Endothelial cell of umbilical vein (primary cell): ENCODE measurements at regions not wholly inside any gene's neighbourhood (a gene's known extent, or its start where the extent isn't known, plus 50 kb on each side); places are given as distances from the start of the nearest gene placed in this dataset.

Experiments
- BruUV-seq: library from RNA; stranded (reverse); fragments of 400-500 nt; replicated peaks from 2 replicates; lab custom pipeline; 2021; lab: Mats Ljungman, UMichigan
- CTCF ChIA-PET: fragments of 300-600, 350-600 bp; sonication (Branson Sonifier 250); formaldehyde crosslinking; loops from one replicate; lab custom pipeline; 2021; ENCODE audit warnings: antibody characterized with exemption, inconsistent platforms; lab: Charles Lee
- POLR2A ChIA-PET: fragments of 300-600, 350-600 bp; sonication (Branson Sonifier 250); formaldehyde crosslinking; loops from one replicate; lab custom pipeline; 2021; ENCODE audit warnings: antibody characterized with exemption, inconsistent platforms; lab: Charles Lee
- DNase-seq: peaks from one replicate; pipeline ENCODE4 v3.0.0-alpha.2; 2011; ENCODE audit warnings: low read depth, low spot score
- FAIRE-seq: peaks from 2 replicates; lab custom pipeline; 2011; peaks lifted over from hg19 to GRCh38; lab: Jason Lieb, UNC
- H2AFZ ChIP-seq: 2 replicates; pipeline ENCODE4 v1.6.0; 2012; ENCODE audit warnings: low read depth, low read length, control low read depth, inconsistent platforms
- H3K27ac ChIP-seq: 2 replicates; pipeline ENCODE4 v1.5.1; 2011; ENCODE audit warnings: low read depth, mild to moderate bottlenecking, control low read depth, low read length, moderate library complexity; ENCODE audit not compliant: insufficient read depth
- H3K27me3 ChIP-seq, 2 experiments: 2 replicates each; pipeline versions ENCODE4 v1.6.0 to v1.6.1; 2011; ENCODE audit warnings: low read length in 2 of 2, mixed read lengths in 1 of 2; ENCODE audit not compliant: control insufficient read depth in 2 of 2, insufficient read depth in 2 of 2
- H3K36me3 ChIP-seq, 2 experiments: 2 replicates in 1 of 2; 3 replicates in 1 of 2; pipeline ENCODE4 v1.5.1; 2011; ENCODE audit warnings: low read length in 2 of 2, mild to moderate bottlenecking in 1 of 2, moderate library complexity in 1 of 2; ENCODE audit not compliant: control insufficient read depth in 2 of 2, insufficient read depth in 2 of 2; ENCODE audit errors: extremely low read depth in 1 of 2
- H3K4me1 ChIP-seq: 3 replicates; pipeline ENCODE4 v1.5.1; 2011; ENCODE audit warnings: mild to moderate bottlenecking, low read length; ENCODE audit not compliant: control insufficient read depth, insufficient read depth; ENCODE audit errors: extremely low read depth
- H3K4me2 ChIP-seq: 2 replicates; pipeline ENCODE4 v1.6.1; 2011; ENCODE audit warnings: low read length, control low read depth, mixed read lengths; ENCODE audit not compliant: insufficient read depth
- H3K4me3 ChIP-seq, 3 experiments: fragments of 200-600 bp in 1 of 3; sonication (generic), shearing (Covaris generic) in 1 of 3; replicated peaks in 1 of 3; 2 replicates each; pipeline ENCODE4 v1.5.1; 2011 to 2016; ENCODE audit warnings: control low read depth in 3 of 3, low read length in 3 of 3, mild to moderate bottlenecking in 2 of 3, inconsistent platforms in 1 of 3, low read depth in 1 of 3, moderate library complexity in 1 of 3; ENCODE audit not compliant: insufficient read depth in 1 of 3
- H3K79me2 ChIP-seq: 2 replicates; pipeline ENCODE4 v1.6.0; 2012; ENCODE audit warnings: low read length, inconsistent platforms; ENCODE audit not compliant: control insufficient read depth, insufficient read depth
- H3K9ac ChIP-seq: replicated peaks from 2 replicates; pipeline ENCODE3; 2011; ENCODE audit warnings: low read length, control low read depth; ENCODE audit not compliant: insufficient read depth; ENCODE audit errors: extremely low read depth
- H3K9me1 ChIP-seq: replicated peaks from 3 replicates; pipeline ENCODE4 v1.6.0; 2011; ENCODE audit warnings: mild to moderate bottlenecking, low read length; ENCODE audit not compliant: control insufficient read depth, insufficient read depth; ENCODE audit errors: extremely low read depth
- H3K9me3 ChIP-seq: replicated peaks from 2 replicates; pipeline ENCODE4 v1.5.1; 2012; ENCODE audit warnings: low read length, inconsistent platforms; ENCODE audit not compliant: control insufficient read depth, insufficient read depth
- H4K20me1 ChIP-seq: replicated peaks from 2 replicates; pipeline ENCODE3; 2011; ENCODE audit warnings: mild to moderate bottlenecking, low read length; ENCODE audit not compliant: control insufficient read depth, insufficient read depth; ENCODE audit errors: extremely low read depth
- CTCF ChIP-seq, 2 donors: IDR thresholded peaks; 1 replicate in 1 of 2; 2 replicates in 1 of 2; pipeline ENCODE4 v1.5.1; 2011; ENCODE audit warnings: low read length in 2 of 2, mild to moderate bottlenecking in 2 of 2, moderate library complexity in 2 of 2, control low read depth in 1 of 2, inconsistent platforms in 1 of 2, low read depth in 1 of 2; ENCODE audit not compliant: insufficient read depth in 1 of 2; ENCODE audit errors: extremely low read depth in 1 of 2
- EZH2 ChIP-seq: IDR thresholded peaks from 2 replicates; pipeline ENCODE4 v1.6.1; 2012; ENCODE audit warnings: borderline replicate concordance, low read depth, mild to moderate bottlenecking, moderate library complexity, low read length, inconsistent platforms; ENCODE audit not compliant: severe bottlenecking
- FOS ChIP-seq: IDR thresholded peaks from 2 replicates; pipeline ENCODE4 v1.6.1; 2011; ENCODE audit warnings: mild to moderate bottlenecking, low read length, moderate library complexity, borderline replicate concordance; ENCODE audit not compliant: insufficient read depth
- GATA2 ChIP-seq: IDR thresholded peaks from 2 replicates; pipeline ENCODE4 v1.7.0; 2011; ENCODE audit warnings: low read depth, mild to moderate bottlenecking, moderate library complexity, mixed read lengths, low read length; ENCODE audit not compliant: insufficient read length, insufficient read depth
- JUN ChIP-seq: IDR thresholded peaks from 2 replicates; pipeline ENCODE4 v1.6.1; 2011; ENCODE audit warnings: borderline replicate concordance, low read depth; ENCODE audit not compliant: insufficient read length, insufficient read depth
- MAX ChIP-seq: IDR thresholded peaks from 2 replicates; pipeline ENCODE4 v1.6.1; 2011; ENCODE audit not compliant: insufficient read depth, insufficient read length
- MYC ChIP-seq: IDR thresholded peaks from one replicate; pipeline ENCODE4 v1.6.1; 2011; ENCODE audit warnings: mild to moderate bottlenecking, low read depth, low read length
- POLR2A ChIP-seq: IDR thresholded peaks from 2 replicates; pipeline ENCODE4 v1.6.1; 2012; ENCODE audit warnings: low read depth, mild to moderate bottlenecking, control low read depth, low read length
- POLR2AphosphoS5 ChIP-seq: IDR thresholded peaks from 2 replicates; pipeline ENCODE4 v1.6.1; 2012; ENCODE audit warnings: low read depth, mild to moderate bottlenecking, control low read depth, low read length, moderate library complexity; ENCODE audit not compliant: insufficient read depth
- dilution Hi-C: fragments of 300-500 bp; cut with MboI; formaldehyde crosslinking; loops from one replicate; pipeline ENCODE4 v1.15.0; 2019; ENCODE audit warnings: low sequenced_read_pairs; ENCODE audit not compliant: extremely low pct_ligation_motif_present
- intact Hi-C: fragments of 100-400 bp; cut with micrococcal nuclease; formaldehyde crosslinking; loops from one replicate; pipeline ENCODE4 v1.10.0; 2022

GRCh38 chr7:16091701-16092310 lies 329.5 kb downstream of the CRPPA start:
- FAIRE-seq, result peak; percentile 59
- Histone ChIP-seq H2AFZ (peak overlapping the region; percentile 68), H3K9me1 (no peaks in the 10 kb centered on the region), H3K4me3 (no peak overlapping the region), H3K27me3 (no peaks in the 10 kb centered on the region), H3K4me1 (peaks cover 21% of the 10 kb centered on the region), H3K36me3 (no peaks in the 10 kb centered on the region), H3K9ac (peak overlapping the region; percentile 42), H3K27ac (peak overlapping the region; percentile 48), H3K4me2 (peak overlapping the region; percentile 64), H3K79me2 (no peaks in the 10 kb centered on the region), H3K9me3 (no peaks in the 10 kb centered on the region), H4K20me1 (no peaks in the 10 kb centered on the region)
- TF ChIP-seq GATA2, result no peak
- TF ChIP-seq MYC, result no peak
- TF ChIP-seq FOS, result no peak
- TF ChIP-seq POLR2A, result no peak
- no peak for TF ChIP-seq POLR2AphosphoS5
- TF ChIP-seq JUN, result no peak
- TF ChIP-seq MAX, result no peak
- no peak for TF ChIP-seq EZH2
- no peak for TF ChIP-seq CTCF (IDR thresholded peaks at IDR 0.05; ENCODE audit: extremely low read depth in 1 of 2, insufficient read depth in 1 of 2, low read depth in 1 of 2, low read length in 2 of 2)
- no TSS peak for BruUV-seq
- peak; percentile 53 for DNase-seq
- dilution Hi-C loops (no loop called here), intact Hi-C loops (no loop called here)
- CTCF ChIA-PET, result interaction anchor here (2.1 to 3.1 kb wide), 2 partner anchors 8 to 13 kb away, joined by 14 to 18 read pairs; no protein-coding TSS in a partner anchor
- POLR2A ChIA-PET, result no interaction called here
